ENCODE measurements at regions not wholly inside any gene's neighbourhood (a gene's known extent, or its start where the extent isn't known, plus 50 kb on each side); places are given as distances from the start of the nearest gene placed in this dataset.

- no peaks in the 10 kb centered on the region for H3K79me2 ChIP-seq (ENCODE audit: insufficient read depth)
- H3K9me3 ChIP-seq (ENCODE audit: low read depth): no peaks in the 10 kb centered on the region
- H3K4me2 ChIP-seq (ENCODE audit: unreplicated experiment): no peak overlapping the region
- H3K27ac ChIP-seq: no peak overlapping the region
- H3K9me2 ChIP-seq (ENCODE audit: insufficient read depth): no peaks in the 10 kb centered on the region
- H2AFZ ChIP-seq: no peak overlapping the region
- H3K4me1 ChIP-seq (ENCODE audit: insufficient read depth): no peaks in the 10 kb centered on the region
- H3K9ac ChIP-seq: no peak overlapping the region
- no peak for DNase-seq
- no peak overlapping the region for H3K4me3 ChIP-seq
- H3K27me3 ChIP-seq (replicated peaks; ENCODE audit: insufficient read depth): peaks cover 6% of the 10 kb centered on the region; the same call in 1 of the 2 replicates
- TF ChIP-seq EZH2 (IDR thresholded peaks at IDR 0.05; ENCODE audit: insufficient read depth, poor library complexity, severe bottlenecking) (no peak), EZH2phosphoT487 (IDR thresholded peaks at IDR 0.05; ENCODE audit: insufficient read depth, low read depth) (no peak)
- H4K20me1 ChIP-seq (ENCODE audit: insufficient read depth): no peaks in the 10 kb centered on the region
- in situ Hi-C loops (cut with MboI): no loop called here
- 40 to 44% methylated on average over 1 of the region's 1 CpG for WGBS, 2 experiments (ENCODE audit: low coverage in 1 of 2, low lambda C conversion rate in 2 of 2, missing lambda C conversion rate in 2 of 2)
- no peaks in the 10 kb centered on the region for H3K36me3 ChIP-seq (ENCODE audit: low read depth)
- no peaks in the 10 kb centered on the region for H3F3A ChIP-seq (ENCODE audit: insufficient read depth)
These were observed 212.4 kb upstream of the GALNT2 start for GRCh38 chr1:229854620-229855019.

GRCh38 chr1:229856009-229856650 lies 210.9 kb upstream of the GALNT2 start:
- DNase-seq: peak; percentile 11
- no peak overlapping the region for H3K4me2 ChIP-seq (ENCODE audit: unreplicated experiment)

GRCh38 chr1:229857585-229857984 lies 209.5 kb upstream of the GALNT2 start:
- no peaks in the 10 kb centered on the region for H3K9me3 ChIP-seq (ENCODE audit: low read depth)
- TF ChIP-seq EZH2 (IDR thresholded peaks at IDR 0.05; ENCODE audit: insufficient read depth, poor library complexity, severe bottlenecking) (no peak), EZH2phosphoT487 (IDR thresholded peaks at IDR 0.05; ENCODE audit: insufficient read depth, low read depth) (no peak)
- in situ Hi-C loops (cut with MboI): no loop called here
- WGBS, 2 experiments (ENCODE audit: low coverage in 1 of 2, low lambda C conversion rate in 2 of 2, missing lambda C conversion rate in 2 of 2): 60 to 65% methylated on average over 4 of the region's 4 CpGs
- H3F3A ChIP-seq (ENCODE audit: insufficient read depth): no peaks in the 10 kb centered on the region
- H3K4me1 ChIP-seq (ENCODE audit: insufficient read depth): no peaks in the 10 kb centered on the region
- no peak overlapping the region for H3K9ac ChIP-seq
- H2AFZ ChIP-seq: no peak overlapping the region
- no peaks in the 10 kb centered on the region for H3K79me2 ChIP-seq (ENCODE audit: insufficient read depth)
- no peak overlapping the region for H3K27ac ChIP-seq
- peak; percentile 22 for DNase-seq
- H4K20me1 ChIP-seq (ENCODE audit: insufficient read depth): no peaks in the 10 kb centered on the region
- H3K36me3 ChIP-seq (ENCODE audit: low read depth): no peaks in the 10 kb centered on the region
- H3K4me2 ChIP-seq (ENCODE audit: unreplicated experiment): no peak overlapping the region
- H3K4me3 ChIP-seq: no peak overlapping the region
- no peaks in the 10 kb centered on the region for H3K9me2 ChIP-seq (ENCODE audit: insufficient read depth)
- H3K27me3 ChIP-seq (replicated peaks; ENCODE audit: insufficient read depth): peaks cover 9% of the 10 kb centered on the region; the same call in 1 of the 2 replicates

More at GRCh38 chr1:229856009-229856650, 210.9 kb upstream of the GALNT2 start:
- H3K27ac ChIP-seq: no peak overlapping the region
- H3F3A ChIP-seq (ENCODE audit: insufficient read depth): no peaks in the 10 kb centered on the region
- H4K20me1 ChIP-seq (ENCODE audit: insufficient read depth): no peaks in the 10 kb centered on the region
- in situ Hi-C loops (cut with MboI): no loop called here
- no peaks in the 10 kb centered on the region for H3K4me1 ChIP-seq (ENCODE audit: insufficient read depth)
- H3K4me3 ChIP-seq: peak overlapping the region; percentile 27
- no peaks in the 10 kb centered on the region for H3K36me3 ChIP-seq (ENCODE audit: low read depth)
- H2AFZ ChIP-seq: peak overlapping the region; percentile 34
- no peak overlapping the region for H3K9ac ChIP-seq
- WGBS, 2 experiments (ENCODE audit: low coverage in 1 of 2, low lambda C conversion rate in 2 of 2, missing lambda C conversion rate in 2 of 2): 18 to 24% methylated on average over 7 of the region's 7 CpGs
- H3K27me3 ChIP-seq (replicated peaks; ENCODE audit: insufficient read depth): peaks cover 9% of the 10 kb centered on the region; the same call in 1 of the 2 replicates
- no peaks in the 10 kb centered on the region for H3K79me2 ChIP-seq (ENCODE audit: insufficient read depth)
- no peaks in the 10 kb centered on the region for H3K9me3 ChIP-seq (ENCODE audit: low read depth)
- no peaks in the 10 kb centered on the region for H3K9me2 ChIP-seq (ENCODE audit: insufficient read depth)
- TF ChIP-seq EZH2 (IDR thresholded peaks at IDR 0.05; ENCODE audit: insufficient read depth, poor library complexity, severe bottlenecking) (no peak), EZH2phosphoT487 (IDR thresholded peaks at IDR 0.05; ENCODE audit: insufficient read depth, low read depth) (no peak)

- H3F3A ChIP-seq (ENCODE audit: insufficient read depth): no peaks in the 10 kb centered on the region
- H3K36me3 ChIP-seq (ENCODE audit: low read depth): no peaks in the 10 kb centered on the region
- H3K27ac ChIP-seq: no peak overlapping the region
- no peak for DNase-seq
- no peaks in the 10 kb centered on the region for H3K79me2 ChIP-seq (ENCODE audit: insufficient read depth)
- in situ Hi-C loops (cut with MboI): no loop called here
- H2AFZ ChIP-seq: no peak overlapping the region
- WGBS, 2 experiments (ENCODE audit: low coverage in 1 of 2, low lambda C conversion rate in 2 of 2, missing lambda C conversion rate in 2 of 2): 35 to 36% methylated on average over 5 of the region's 5 CpGs
- H4K20me1 ChIP-seq (ENCODE audit: insufficient read depth): no peaks in the 10 kb centered on the region
- H3K9ac ChIP-seq: no peak overlapping the region
- H3K4me3 ChIP-seq: no peak overlapping the region
- H3K9me2 ChIP-seq (ENCODE audit: insufficient read depth): no peaks in the 10 kb centered on the region
- peaks cover 8% of the 10 kb centered on the region; the same call in 1 of the 2 replicates for H3K27me3 ChIP-seq (replicated peaks; ENCODE audit: insufficient read depth)
- no peak overlapping the region for H3K4me2 ChIP-seq (ENCODE audit: unreplicated experiment)
- no peaks in the 10 kb centered on the region for H3K4me1 ChIP-seq (ENCODE audit: insufficient read depth)
- TF ChIP-seq EZH2 (IDR thresholded peaks at IDR 0.05; ENCODE audit: insufficient read depth, poor library complexity, severe bottlenecking) (no peak), EZH2phosphoT487 (IDR thresholded peaks at IDR 0.05; ENCODE audit: insufficient read depth, low read depth) (no peak)
- H3K9me3 ChIP-seq (ENCODE audit: low read depth): no peaks in the 10 kb centered on the region
These were observed 208.0 kb upstream of the GALNT2 start for GRCh38 chr1:229859026-229859425.

Measured in GM23248 (cell line).